BJ (cell line): ENCODE measurements at regions not wholly inside any gene's neighbourhood (a gene's known extent, or its start where the extent isn't known, plus 50 kb on each side); places are given as distances from the start of the nearest gene placed in this dataset.

Source experiments
- CTCF ChIA-PET: fragments of 350-600 bp; formaldehyde crosslinking; extraction: SDS; loops from one replicate; lab custom pipeline; 2021; ENCODE audit warnings: antibody characterized with exemption, inconsistent platforms; lab: Yijun Ruan, JAX
- POLR2A ChIA-PET: fragments of 300-600 bp; sonication (Branson Sonifier 250); formaldehyde crosslinking; extraction: SDS; loops from one replicate; lab custom pipeline; 2021; ENCODE audit warnings: antibody characterized with exemption; lab: Charles Lee
- DNase-seq: peaks from one replicate; pipeline ENCODE4 v3.0.0-alpha.2; 2011; ENCODE audit warnings: low read depth
- H3K27me3 ChIP-seq: 2 replicates; pipeline ENCODE4 v1.6.0; 2011; ENCODE audit warnings: low read length; ENCODE audit not compliant: control insufficient read depth, insufficient read depth
- H3K36me3 ChIP-seq: 2 replicates; pipeline ENCODE4 v1.5.1; 2011; ENCODE audit warnings: low read length; ENCODE audit not compliant: control insufficient read depth, insufficient read depth
- H3K4me3 ChIP-seq: 2 replicates; pipeline ENCODE4 v1.5.1; 2011; ENCODE audit warnings: low read depth, mild to moderate bottlenecking, control low read depth, low read length
- TF ChIP-seq, protein P1 (sequence below): IDR thresholded peaks from 2 replicates; pipeline ENCODE4 v1.5.1; 2011; ENCODE audit warnings: low read depth, mild to moderate bottlenecking, control low read depth, inconsistent platforms, low read length, moderate library complexity; ENCODE audit not compliant: insufficient read depth

- no peaks in the 10 kb centered on the region for H3K36me3 ChIP-seq
- no peak overlapping the region for H3K4me3 ChIP-seq
- CTCF ChIA-PET: no interaction called here
- DNase-seq: no peak
- POLR2A ChIA-PET: no interaction called here
- TF ChIP-seq, protein P1, sequence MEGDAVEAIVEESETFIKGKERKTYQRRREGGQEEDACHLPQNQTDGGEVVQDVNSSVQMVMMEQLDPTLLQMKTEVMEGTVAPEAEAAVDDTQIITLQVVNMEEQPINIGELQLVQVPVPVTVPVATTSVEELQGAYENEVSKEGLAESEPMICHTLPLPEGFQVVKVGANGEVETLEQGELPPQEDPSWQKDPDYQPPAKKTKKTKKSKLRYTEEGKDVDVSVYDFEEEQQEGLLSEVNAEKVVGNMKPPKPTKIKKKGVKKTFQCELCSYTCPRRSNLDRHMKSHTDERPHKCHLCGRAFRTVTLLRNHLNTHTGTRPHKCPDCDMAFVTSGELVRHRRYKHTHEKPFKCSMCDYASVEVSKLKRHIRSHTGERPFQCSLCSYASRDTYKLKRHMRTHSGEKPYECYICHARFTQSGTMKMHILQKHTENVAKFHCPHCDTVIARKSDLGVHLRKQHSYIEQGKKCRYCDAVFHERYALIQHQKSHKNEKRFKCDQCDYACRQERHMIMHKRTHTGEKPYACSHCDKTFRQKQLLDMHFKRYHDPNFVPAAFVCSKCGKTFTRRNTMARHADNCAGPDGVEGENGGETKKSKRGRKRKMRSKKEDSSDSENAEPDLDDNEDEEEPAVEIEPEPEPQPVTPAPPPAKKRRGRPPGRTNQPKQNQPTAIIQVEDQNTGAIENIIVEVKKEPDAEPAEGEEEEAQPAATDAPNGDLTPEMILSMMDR: no peak
- H3K27me3 ChIP-seq: 0 out of 2 replicates have a peak, but pooled peaks cover 4% of the 10 kb centered on the region
Observed at GRCh38 chr1:47682786-47683350, 245.0 kb downstream of the FOXD2 start.

DNA sequence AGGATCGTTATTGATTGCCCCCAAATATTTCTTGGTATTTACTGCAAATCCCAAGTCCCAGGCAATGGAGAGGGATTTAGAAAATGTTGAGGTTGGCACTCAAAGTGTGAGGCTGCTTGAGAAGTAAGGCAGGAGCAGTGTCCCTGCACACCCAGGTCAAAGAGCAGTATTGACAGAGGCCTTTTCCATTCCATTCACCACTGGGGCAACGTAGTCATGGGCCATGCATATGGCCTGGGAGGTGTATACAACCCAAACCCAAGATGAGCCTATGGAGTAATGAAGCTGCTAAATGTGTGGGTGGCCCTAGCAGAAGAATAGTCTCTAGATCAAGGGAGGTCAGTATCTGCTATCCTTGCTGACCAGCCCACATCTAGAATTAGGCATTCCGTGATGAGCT lies 245.6 kb downstream of the FOXD2 start:
- POLR2A ChIA-PET: no interaction called here

DNA sequence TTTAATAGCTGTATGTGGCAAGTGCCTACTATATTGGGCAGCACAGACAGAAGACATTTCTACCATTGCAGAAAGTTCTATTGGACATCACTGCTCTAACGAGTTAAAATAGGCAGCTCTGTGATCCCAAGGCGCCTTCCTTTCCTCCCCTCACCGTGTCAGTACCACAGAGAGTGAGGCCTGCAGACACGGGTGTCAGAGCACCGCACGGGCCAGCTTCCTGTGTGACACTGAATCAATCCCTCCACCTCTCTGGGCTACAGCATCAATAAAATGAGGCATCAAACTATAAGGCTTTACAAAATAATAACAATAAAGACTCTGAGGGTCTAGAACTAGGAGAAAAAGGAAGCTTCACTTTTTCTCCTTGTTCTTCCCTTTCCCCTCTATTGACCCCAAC lies 246.7 kb downstream of the FOXD2 start:
- H3K4me3 ChIP-seq: no peak overlapping the region
- TF ChIP-seq, protein P1: no peak
- H3K27me3 ChIP-seq: peaks cover 6% of the 10 kb centered on the region; the same call in 1 of the 2 replicates
- no peaks in the 10 kb centered on the region for H3K36me3 ChIP-seq
- DNase-seq: no peak
- ChIA-PET POLR2A (no interaction called here), CTCF (no interaction called here)

More for the DNA sequence above, 245.6 kb downstream of the FOXD2 start:
- Histone ChIP-seq H3K4me3 (no peak overlapping the region), H3K27me3 (0 out of 2 replicates have a peak, but pooled peaks cover 4% of the 10 kb centered on the region), H3K36me3 (no peaks in the 10 kb centered on the region)
- TF ChIP-seq, protein P1: no peak
- CTCF ChIA-PET: no interaction called here
- no peak for DNase-seq

- no peak overlapping the region for H3K4me3 ChIP-seq
- ChIA-PET CTCF (interaction anchor here (0.6 to 1.6 kb wide), 3 partner anchors 41 to 508 kb away, joined by 3 to 8 read pairs (median 6); partner anchors contain the start of gene FOXD2), POLR2A (no interaction called here)
- TF ChIP-seq, protein P1: no peak
- no peaks in the 10 kb centered on the region for H3K36me3 ChIP-seq
- peak; percentile 13 for DNase-seq
- H3K27me3 ChIP-seq: peaks cover 6% of the 10 kb centered on the region; the same call in 1 of the 2 replicates
Observed at GRCh38 chr1:47684964-47685762, 247.3 kb downstream of the FOXD2 start.

DNA sequence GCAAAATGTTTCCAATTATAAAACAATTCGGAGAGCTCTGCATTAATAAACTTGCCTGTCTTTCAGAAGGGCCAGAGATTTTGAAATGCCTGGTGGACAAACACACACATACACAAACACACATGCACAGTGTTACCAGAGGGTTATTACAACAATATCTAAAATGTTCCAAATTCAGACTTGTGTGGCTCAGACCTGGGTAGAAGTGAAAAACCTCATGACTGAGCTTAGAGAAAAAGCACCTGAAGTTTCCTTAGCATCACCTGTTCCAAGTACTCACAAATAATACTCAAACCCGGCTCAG lies 247.9 kb downstream of the FOXD2 start:
- POLR2A ChIA-PET: no interaction called here
- CTCF ChIA-PET: interaction anchor here (1.5 to 1.6 kb wide), 2 partner anchors 40 to 248 kb away, joined by 6 to 8 read pairs; partner anchors contain the start of gene FOXD2
- TF ChIP-seq, protein P1: no peak
- no peak for DNase-seq
- Histone ChIP-seq H3K36me3 (no peaks in the 10 kb centered on the region), H3K27me3 (peaks cover 6% of the 10 kb centered on the region; the same call in 1 of the 2 replicates), H3K4me3 (no peak overlapping the region)
